ENCODE measurements at regions not wholly inside any gene's neighbourhood (a gene's known extent, or its start where the extent isn't known, plus 50 kb on each side); places are given as distances from the start of the nearest gene placed in this dataset.

DNA sequence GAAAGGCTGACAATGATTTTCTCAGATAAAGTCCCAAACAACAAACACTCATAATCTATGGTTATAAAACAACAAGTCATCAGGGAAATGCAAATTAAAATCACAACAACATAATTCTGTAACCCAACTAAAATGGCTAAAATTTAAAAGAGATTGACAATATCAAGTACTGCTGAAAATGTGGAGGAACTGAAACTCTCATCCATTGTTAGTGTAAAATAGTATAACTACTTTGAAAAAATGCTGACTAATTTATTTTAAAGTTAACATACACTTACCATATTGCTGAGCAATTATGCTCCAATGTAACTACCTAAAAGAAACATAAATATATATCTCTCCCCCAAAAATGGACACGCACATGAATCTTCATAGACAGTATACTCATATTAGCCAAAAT is 245.9 kb upstream of the SPOPL start:
- Histone ChIP-seq H3K4me1 (ENCODE audit: low read depth) (no peaks in the 10 kb centered on the region), H3K36me3 (no peaks in the 10 kb centered on the region), H3K4me3 (no peak overlapping the region), H3K27me3 (no peaks in the 10 kb centered on the region), H3K27ac (no peak overlapping the region), H3K9me3 (ENCODE audit: low read depth) (no peaks in the 10 kb centered on the region)
- TF ChIP-seq, protein P1, sequence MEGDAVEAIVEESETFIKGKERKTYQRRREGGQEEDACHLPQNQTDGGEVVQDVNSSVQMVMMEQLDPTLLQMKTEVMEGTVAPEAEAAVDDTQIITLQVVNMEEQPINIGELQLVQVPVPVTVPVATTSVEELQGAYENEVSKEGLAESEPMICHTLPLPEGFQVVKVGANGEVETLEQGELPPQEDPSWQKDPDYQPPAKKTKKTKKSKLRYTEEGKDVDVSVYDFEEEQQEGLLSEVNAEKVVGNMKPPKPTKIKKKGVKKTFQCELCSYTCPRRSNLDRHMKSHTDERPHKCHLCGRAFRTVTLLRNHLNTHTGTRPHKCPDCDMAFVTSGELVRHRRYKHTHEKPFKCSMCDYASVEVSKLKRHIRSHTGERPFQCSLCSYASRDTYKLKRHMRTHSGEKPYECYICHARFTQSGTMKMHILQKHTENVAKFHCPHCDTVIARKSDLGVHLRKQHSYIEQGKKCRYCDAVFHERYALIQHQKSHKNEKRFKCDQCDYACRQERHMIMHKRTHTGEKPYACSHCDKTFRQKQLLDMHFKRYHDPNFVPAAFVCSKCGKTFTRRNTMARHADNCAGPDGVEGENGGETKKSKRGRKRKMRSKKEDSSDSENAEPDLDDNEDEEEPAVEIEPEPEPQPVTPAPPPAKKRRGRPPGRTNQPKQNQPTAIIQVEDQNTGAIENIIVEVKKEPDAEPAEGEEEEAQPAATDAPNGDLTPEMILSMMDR (IDR thresholded peaks at IDR 0.05; ENCODE audit: low read depth, low read length): no peak
- no peak for DNase-seq (ENCODE audit: low read depth in 1 of 2, low spot score in 1 of 2)

DNA sequence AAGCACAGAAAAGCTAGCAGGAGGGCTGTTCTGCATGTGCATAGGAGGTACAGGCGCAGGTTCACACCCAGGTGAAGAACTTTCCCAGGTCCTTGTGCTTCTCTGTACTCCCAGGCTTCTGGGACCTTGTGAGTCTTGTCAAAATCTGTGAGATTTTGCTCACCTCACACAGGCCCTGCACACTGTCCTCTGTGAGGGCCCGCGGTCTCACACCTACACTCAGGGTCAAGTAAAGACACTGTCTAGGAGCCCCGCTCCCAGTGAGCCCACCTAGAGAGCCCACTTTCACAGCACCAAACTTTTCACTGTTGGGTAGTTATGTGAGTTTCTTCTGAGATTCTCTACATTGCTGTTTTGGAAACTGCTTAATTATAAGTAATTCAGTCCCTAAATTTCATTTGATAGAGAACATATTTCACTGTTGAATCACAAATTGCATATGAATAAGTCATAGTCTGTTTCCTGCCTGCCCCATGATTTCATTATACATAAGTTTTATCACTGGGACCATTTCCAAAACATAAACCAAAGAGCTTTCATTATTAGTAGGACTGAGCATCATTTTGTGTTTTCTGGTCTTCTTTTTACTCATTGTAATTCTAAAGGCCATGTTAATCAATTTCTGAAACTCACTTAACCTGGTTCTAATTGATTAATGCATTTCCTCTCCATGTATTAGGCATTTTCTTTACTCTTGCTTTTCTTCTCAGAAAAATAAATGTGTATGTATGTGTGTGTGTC is 234.2 kb upstream of the SPOPL start:
- no peaks in the 10 kb centered on the region for H3K36me3 ChIP-seq
- peak in 1 of 2 donors; percentile 86 for DNase-seq (ENCODE audit: low read depth in 1 of 2, low spot score in 1 of 2)
- TF ChIP-seq, protein P1 (IDR thresholded peaks at IDR 0.05; ENCODE audit: low read depth, low read length): no peak
- H3K27ac ChIP-seq: no peak overlapping the region
- H3K4me1 ChIP-seq (ENCODE audit: low read depth): no peaks in the 10 kb centered on the region
- H3K27me3 ChIP-seq: no peaks in the 10 kb centered on the region
- peaks cover 4% of the 10 kb centered on the region for H3K9me3 ChIP-seq (ENCODE audit: low read depth)
- H3K4me3 ChIP-seq: no peak overlapping the region

DNA sequence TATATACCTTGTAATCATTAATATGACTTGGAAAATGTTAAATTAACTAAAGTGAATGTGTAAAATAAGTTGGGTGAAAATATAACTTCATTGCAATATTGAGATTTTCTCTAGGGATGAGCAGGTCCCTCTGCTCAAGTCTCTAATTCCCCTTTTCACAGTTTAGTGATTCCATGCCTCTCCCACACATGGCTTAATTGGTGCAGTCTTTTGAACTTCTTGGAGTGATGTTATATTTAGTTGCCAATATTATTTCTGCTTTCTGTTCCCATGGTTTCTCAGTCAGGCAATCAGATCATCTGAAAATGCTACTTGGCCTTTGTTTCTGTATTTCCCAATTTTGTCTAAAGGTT is 233.7 kb upstream of the SPOPL start:
- no peak overlapping the region for H3K4me3 ChIP-seq
- TF ChIP-seq, protein P1 (IDR thresholded peaks at IDR 0.05; ENCODE audit: low read depth, low read length): no peak
- no peak overlapping the region for H3K27ac ChIP-seq
- no peaks in the 10 kb centered on the region for H3K27me3 ChIP-seq
- no peaks in the 10 kb centered on the region for H3K4me1 ChIP-seq (ENCODE audit: low read depth)
- H3K9me3 ChIP-seq (ENCODE audit: low read depth): peaks cover 4% of the 10 kb centered on the region
- no peaks in the 10 kb centered on the region for H3K36me3 ChIP-seq
- DNase-seq (ENCODE audit: low read depth in 1 of 2, low spot score in 1 of 2): peak in 1 of 2 donors; percentile 20

DNA sequence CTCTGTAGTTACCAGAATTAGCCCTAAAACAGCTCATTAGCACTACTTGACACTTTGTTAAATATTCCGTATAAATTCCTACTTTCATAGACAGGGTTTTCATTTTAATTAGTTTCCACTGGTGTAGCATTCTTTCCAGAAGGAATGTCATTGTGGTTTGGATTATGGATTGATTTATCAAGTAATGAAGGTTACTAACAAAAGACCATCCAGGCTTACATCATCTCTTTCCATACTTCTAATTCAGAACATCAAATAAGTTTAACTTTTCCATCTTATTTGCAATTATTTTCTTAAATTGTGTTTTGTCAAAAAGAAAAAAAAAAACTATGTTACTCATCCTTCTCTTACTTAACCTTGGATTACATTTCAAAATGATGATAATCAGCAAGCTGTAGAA is 231.8 kb upstream of the SPOPL start:
- H3K36me3 ChIP-seq: no peaks in the 10 kb centered on the region
- DNase-seq (ENCODE audit: low read depth in 1 of 2, low spot score in 1 of 2): no peak
- no peaks in the 10 kb centered on the region for H3K27me3 ChIP-seq
- H3K9me3 ChIP-seq (ENCODE audit: low read depth): no peaks in the 10 kb centered on the region
- H3K4me1 ChIP-seq (ENCODE audit: low read depth): no peaks in the 10 kb centered on the region
- TF ChIP-seq, protein P1 (IDR thresholded peaks at IDR 0.05; ENCODE audit: low read depth, low read length): no peak
- H3K27ac ChIP-seq: no peak overlapping the region
- no peak overlapping the region for H3K4me3 ChIP-seq

DNA sequence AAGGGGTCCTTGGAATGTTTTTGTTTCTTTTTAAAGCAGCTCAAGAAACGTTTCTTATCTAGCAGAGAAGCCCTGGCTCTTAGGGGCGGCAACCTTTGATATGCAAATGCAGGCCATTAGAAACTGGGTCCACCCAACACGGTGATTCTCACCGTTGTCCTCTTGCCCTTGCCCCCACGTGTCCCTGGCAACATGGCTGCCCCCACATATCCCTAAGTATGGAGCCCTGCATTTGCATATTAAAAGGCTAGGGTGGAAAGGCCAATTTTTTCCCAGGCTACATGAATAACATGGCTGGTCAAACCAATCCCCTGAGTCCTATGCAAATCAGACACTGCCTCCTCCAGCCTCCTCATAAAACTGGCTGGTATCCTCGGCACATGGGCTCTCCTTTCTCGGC is 230.1 kb upstream of the SPOPL start:
- Histone ChIP-seq H3K27ac (no peak overlapping the region), H3K27me3 (no peaks in the 10 kb centered on the region), H3K36me3 (no peaks in the 10 kb centered on the region), H3K4me1 (ENCODE audit: low read depth) (peaks cover 11% of the 10 kb centered on the region), H3K4me3 (no peak overlapping the region), H3K9me3 (ENCODE audit: low read depth) (no peaks in the 10 kb centered on the region)
- TF ChIP-seq, protein P1 (IDR thresholded peaks at IDR 0.05; ENCODE audit: low read depth, low read length): no peak
- no peak for DNase-seq (ENCODE audit: low read depth in 1 of 2, low spot score in 1 of 2)
